Limb (tissue), 2 donors: ENCODE measurements at regions not wholly inside any gene's neighbourhood (a gene's known extent, or its start where the extent isn't known, plus 50 kb on each side); places are given as distances from the start of the nearest gene placed in this dataset.
"Not testable (repeated sequence)": the region's sequence is repeated elsewhere in the genome, so short reads cannot be mapped to it uniquely, and the experiment has no call there.

ENCODE experiments used
- DNase-seq, 2 donors: peaks; one replicate each; pipeline ENCODE4 v3.0.0-alpha.2; 2016; ENCODE audit errors: extremely low spot score in 2 of 2

- DNase-seq = no peak
These were observed 193.7 kb downstream of the TTC39B start for GRCh38 chr9:15113288-15113687.

- DNase-seq = no peak
These were observed 195.9 kb downstream of the TTC39B start for GRCh38 chr9:15111071-15111470.

GRCh38 chr9:15104826-15105420 is 194.7 kb upstream of the FREM1 start:
- DNase-seq = no peak

- DNase-seq = no peak
These were observed 193.1 kb upstream of the FREM1 start for GRCh38 chr9:15103290-15103689.

GRCh38 chr9:15101095-15101494 is 190.9 kb upstream of the FREM1 start:
- peak in 1 of 2 donors; percentile 75 for DNase-seq

GRCh38 chr9:15100571-15100970 is 190.3 kb upstream of the FREM1 start:
- DNase-seq = no peak

GRCh38 chr9:15096972-15097371 is 186.7 kb upstream of the FREM1 start:
- no peak for DNase-seq

- peak in 1 of 2 donors; percentile 87 for DNase-seq
These were observed 176.6 kb upstream of the FREM1 start for GRCh38 chr9:15086778-15087324.

- DNase-seq = peak; percentile 43 to 55
These were observed 176.0 kb upstream of the FREM1 start for GRCh38 chr9:15086156-15086763.

GRCh38 chr9:15081021-15081753 is 171.0 kb upstream of the FREM1 start:
- no peak for DNase-seq

- DNase-seq = no peak
These were observed 170.2 kb upstream of the FREM1 start for GRCh38 chr9:15080401-15080800.

GRCh38 chr9:15079989-15080388 is 169.8 kb upstream of the FREM1 start:
- no peak for DNase-seq

- no peak for DNase-seq
These were observed 167.9 kb upstream of the FREM1 start for GRCh38 chr9:15077946-15078729.

- DNase-seq = no peak
These were observed 163.4 kb upstream of the FREM1 start for GRCh38 chr9:15073620-15074019.

GRCh38 chr9:15070716-15071115 is 160.5 kb upstream of the FREM1 start:
- DNase-seq = no peak

GRCh38 chr9:15069106-15069505 is 158.9 kb upstream of the FREM1 start:
- DNase-seq = no peak

- DNase-seq = no peak
These were observed 158.0 kb upstream of the FREM1 start for GRCh38 chr9:15068261-15068660.

GRCh38 chr9:15059003-15059402 is 148.8 kb upstream of the FREM1 start:
- no peak for DNase-seq

GRCh38 chr9:15058236-15058635 is 148.0 kb upstream of the FREM1 start:
- no peak for DNase-seq

- not testable (repeated sequence) for DNase-seq
These were observed 145.1 kb upstream of the FREM1 start for GRCh38 chr9:15055284-15055683.

- no peak for DNase-seq
These were observed 138.5 kb upstream of the FREM1 start for GRCh38 chr9:15048772-15049171.
